ENCODE measurements at regions not wholly inside any gene's neighbourhood (a gene's known extent, or its start where the extent isn't known, plus 50 kb on each side); places are given as distances from the start of the nearest gene placed in this dataset.

DNA sequence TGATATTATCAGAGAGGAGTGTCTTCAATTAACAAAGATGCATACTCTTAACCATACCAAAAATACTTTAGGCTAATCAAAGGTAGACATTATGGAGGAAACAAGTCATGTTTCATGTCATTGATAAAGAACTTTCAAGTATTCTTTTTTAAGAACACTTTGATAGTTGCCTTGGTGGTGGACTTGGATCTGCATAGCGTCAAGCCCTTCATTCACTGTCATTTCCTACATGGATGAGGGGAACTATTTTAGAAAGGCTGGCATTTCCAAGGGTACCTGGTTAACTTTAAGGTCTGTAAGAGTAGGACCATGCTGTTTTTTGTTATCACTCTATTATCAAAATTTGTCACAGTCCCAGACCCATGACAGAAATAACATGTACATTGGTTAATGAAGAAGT, 622.5 kb downstream of the PKHD1 start:
- H3K4me3 ChIP-seq (ENCODE audit: control extremely low read depth in 1 of 5, extremely low read depth in 1 of 5, insufficient read depth in 1 of 5, low read depth in 2 of 5, low read length in 4 of 5) = no peak overlapping the region
- no peaks in the 10 kb centered on the region for H3K79me2 ChIP-seq (ENCODE audit: control insufficient read depth, insufficient read depth, low read length)
- POLR2A ChIA-PET = no interaction called here
- H3K9ac ChIP-seq (ENCODE audit: low read length) = no peak overlapping the region
- TF ChIP-seq EZH2 (IDR thresholded peaks at IDR 0.05; ENCODE audit: borderline replicate concordance, insufficient read depth, low read depth, low read length, poor library complexity, severe bottlenecking) = no peak
- TF ChIP-seq, protein P1, sequence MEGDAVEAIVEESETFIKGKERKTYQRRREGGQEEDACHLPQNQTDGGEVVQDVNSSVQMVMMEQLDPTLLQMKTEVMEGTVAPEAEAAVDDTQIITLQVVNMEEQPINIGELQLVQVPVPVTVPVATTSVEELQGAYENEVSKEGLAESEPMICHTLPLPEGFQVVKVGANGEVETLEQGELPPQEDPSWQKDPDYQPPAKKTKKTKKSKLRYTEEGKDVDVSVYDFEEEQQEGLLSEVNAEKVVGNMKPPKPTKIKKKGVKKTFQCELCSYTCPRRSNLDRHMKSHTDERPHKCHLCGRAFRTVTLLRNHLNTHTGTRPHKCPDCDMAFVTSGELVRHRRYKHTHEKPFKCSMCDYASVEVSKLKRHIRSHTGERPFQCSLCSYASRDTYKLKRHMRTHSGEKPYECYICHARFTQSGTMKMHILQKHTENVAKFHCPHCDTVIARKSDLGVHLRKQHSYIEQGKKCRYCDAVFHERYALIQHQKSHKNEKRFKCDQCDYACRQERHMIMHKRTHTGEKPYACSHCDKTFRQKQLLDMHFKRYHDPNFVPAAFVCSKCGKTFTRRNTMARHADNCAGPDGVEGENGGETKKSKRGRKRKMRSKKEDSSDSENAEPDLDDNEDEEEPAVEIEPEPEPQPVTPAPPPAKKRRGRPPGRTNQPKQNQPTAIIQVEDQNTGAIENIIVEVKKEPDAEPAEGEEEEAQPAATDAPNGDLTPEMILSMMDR (IDR thresholded peaks at IDR 0.05) = no peak
- H3K4me3 Mint-ChIP-seq = no peak overlapping the region
- H3K27ac Mint-ChIP-seq = no peak overlapping the region
- no peaks in the 10 kb centered on the region for H4K20me1 ChIP-seq (ENCODE audit: control insufficient read depth, insufficient read depth, low read length, poor library complexity, severe bottlenecking)
- H3K9me3 Mint-ChIP-seq (ENCODE audit: insufficient read depth) = no peaks in the 10 kb centered on the region
- no peak overlapping the region for H2AFZ ChIP-seq (ENCODE audit: insufficient read depth, low read depth, low read length, poor library complexity, severe bottlenecking)
- DNase-seq (no peak), ATAC-seq (ENCODE audit: low read depth) (no peak)
- no peaks in the 10 kb centered on the region for H3K27me3 ChIP-seq (replicated peaks in 1 of 4; ENCODE audit: control extremely low read depth in 1 of 4, control insufficient read depth in 3 of 4, insufficient read depth in 4 of 4, low read length in 3 of 4)
- H3K4me1 Mint-ChIP-seq = no peaks in the 10 kb centered on the region
- H3K27ac ChIP-seq (ENCODE audit: low read length in 2 of 2) = no peak overlapping the region
- CTCF ChIA-PET = interaction anchor here (1.2 kb wide), 1 partner anchor 10 kb away, joined by 7 read pairs; no protein-coding TSS in a partner anchor
- no peaks in the 10 kb centered on the region for H3K27me3 Mint-ChIP-seq
- H3K36me3 ChIP-seq (replicated peaks in 1 of 2; ENCODE audit: control extremely low read depth in 1 of 2, control insufficient read depth in 1 of 2, extremely low read depth in 1 of 2, insufficient read depth in 2 of 2, low read length in 1 of 2) = no peaks in the 10 kb centered on the region
- no CpG with 5 or more reads among the region's 1 CpG for WGBS (ENCODE audit: insufficient coverage)
- intact Hi-C loops (cut with micrococcal nuclease) = no loop called here
- H3K4me1 ChIP-seq (ENCODE audit: control insufficient read depth in 2 of 2, insufficient read depth in 2 of 2, low read length in 2 of 2) = no peaks in the 10 kb centered on the region
- H3K4me2 ChIP-seq (replicated peaks; ENCODE audit: low read depth, low read length, poor library complexity, severe bottlenecking) = no peak overlapping the region
- H3K9me3 ChIP-seq (ENCODE audit: control extremely low read depth in 1 of 3, control insufficient read depth in 2 of 3, insufficient read depth in 1 of 3, low read length in 2 of 3) = peaks cover 0 to 4% (median 0%) of the 10 kb centered on the region in 3 donors

DNA sequence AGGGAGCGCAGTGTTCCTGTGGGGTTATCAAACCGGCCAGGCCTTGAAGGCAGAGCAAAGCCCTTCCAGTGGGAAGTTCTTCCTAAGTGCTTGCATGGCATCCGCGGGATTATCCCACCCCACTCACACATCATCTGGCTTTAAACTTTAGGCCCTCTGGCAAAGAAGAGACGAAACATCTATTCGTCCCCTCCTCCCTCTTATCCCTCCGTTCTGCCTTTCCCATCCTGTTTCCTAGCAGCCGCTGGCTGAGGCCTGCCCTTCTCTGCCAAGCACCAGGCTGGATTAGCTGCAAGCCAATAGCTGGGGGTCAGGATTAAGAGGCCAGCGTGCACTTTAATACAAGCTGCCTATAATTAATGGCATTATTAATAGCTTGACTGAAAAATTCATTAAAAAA, 621.0 kb downstream of the PKHD1 start:
- Mint-ChIP-seq H3K9me3 (ENCODE audit: insufficient read depth) (no peaks in the 10 kb centered on the region), H3K4me3 (no peak overlapping the region), H3K4me1 (no peaks in the 10 kb centered on the region), H3K27ac (no peak overlapping the region), H3K27me3 (no peaks in the 10 kb centered on the region)
- Histone ChIP-seq H3K4me2 (replicated peaks; ENCODE audit: low read depth, low read length, poor library complexity, severe bottlenecking) (no peak overlapping the region), H3K4me1 (ENCODE audit: control insufficient read depth in 2 of 2, insufficient read depth in 2 of 2, low read length in 2 of 2) (no peaks in the 10 kb centered on the region), H3K4me3 (ENCODE audit: control extremely low read depth in 1 of 5, extremely low read depth in 1 of 5, insufficient read depth in 1 of 5, low read depth in 2 of 5, low read length in 4 of 5) (no peak overlapping the region), H3K36me3 (replicated peaks in 1 of 2; ENCODE audit: control extremely low read depth in 1 of 2, control insufficient read depth in 1 of 2, extremely low read depth in 1 of 2, insufficient read depth in 2 of 2, low read length in 1 of 2) (no peaks in the 10 kb centered on the region), H3K9ac (ENCODE audit: low read length) (no peak overlapping the region), H2AFZ (ENCODE audit: insufficient read depth, low read depth, low read length, poor library complexity, severe bottlenecking) (no peak overlapping the region), H3K79me2 (ENCODE audit: control insufficient read depth, insufficient read depth, low read length) (no peaks in the 10 kb centered on the region), H3K27ac (ENCODE audit: low read length in 2 of 2) (no peak overlapping the region), H3K9me3 (ENCODE audit: control extremely low read depth in 1 of 3, control insufficient read depth in 2 of 3, insufficient read depth in 1 of 3, low read length in 2 of 3) (peaks cover 0 to 4% (median 0%) of the 10 kb centered on the region in 3 donors), H3K27me3 (replicated peaks in 1 of 4; ENCODE audit: control extremely low read depth in 1 of 4, control insufficient read depth in 3 of 4, insufficient read depth in 4 of 4, low read length in 3 of 4) (no peaks in the 10 kb centered on the region), H4K20me1 (ENCODE audit: control insufficient read depth, insufficient read depth, low read length, poor library complexity, severe bottlenecking) (no peaks in the 10 kb centered on the region)
- intact Hi-C loops (cut with micrococcal nuclease) = no loop called here
- TF ChIP-seq EZH2 (IDR thresholded peaks at IDR 0.05; ENCODE audit: borderline replicate concordance, insufficient read depth, low read depth, low read length, poor library complexity, severe bottlenecking) = no peak
- TF ChIP-seq, protein P1 (IDR thresholded peaks at IDR 0.05) = no peak
- DNase-seq (no peak), ATAC-seq (ENCODE audit: low read depth) (no peak)
- CTCF ChIA-PET = interaction anchor here (1.3 kb wide), 1 partner anchor 14 kb away, joined by 3 read pairs; no protein-coding TSS in a partner anchor
- 75% methylated on average over 3 of the region's 9 CpGs for WGBS (ENCODE audit: insufficient coverage)
- POLR2A ChIA-PET = no interaction called here

All from B cell (primary cell).